ENCODE measurements at regions not wholly inside any gene's neighbourhood (a gene's known extent, or its start where the extent isn't known, plus 50 kb on each side); places are given as distances from the start of the nearest gene placed in this dataset.

DNA sequence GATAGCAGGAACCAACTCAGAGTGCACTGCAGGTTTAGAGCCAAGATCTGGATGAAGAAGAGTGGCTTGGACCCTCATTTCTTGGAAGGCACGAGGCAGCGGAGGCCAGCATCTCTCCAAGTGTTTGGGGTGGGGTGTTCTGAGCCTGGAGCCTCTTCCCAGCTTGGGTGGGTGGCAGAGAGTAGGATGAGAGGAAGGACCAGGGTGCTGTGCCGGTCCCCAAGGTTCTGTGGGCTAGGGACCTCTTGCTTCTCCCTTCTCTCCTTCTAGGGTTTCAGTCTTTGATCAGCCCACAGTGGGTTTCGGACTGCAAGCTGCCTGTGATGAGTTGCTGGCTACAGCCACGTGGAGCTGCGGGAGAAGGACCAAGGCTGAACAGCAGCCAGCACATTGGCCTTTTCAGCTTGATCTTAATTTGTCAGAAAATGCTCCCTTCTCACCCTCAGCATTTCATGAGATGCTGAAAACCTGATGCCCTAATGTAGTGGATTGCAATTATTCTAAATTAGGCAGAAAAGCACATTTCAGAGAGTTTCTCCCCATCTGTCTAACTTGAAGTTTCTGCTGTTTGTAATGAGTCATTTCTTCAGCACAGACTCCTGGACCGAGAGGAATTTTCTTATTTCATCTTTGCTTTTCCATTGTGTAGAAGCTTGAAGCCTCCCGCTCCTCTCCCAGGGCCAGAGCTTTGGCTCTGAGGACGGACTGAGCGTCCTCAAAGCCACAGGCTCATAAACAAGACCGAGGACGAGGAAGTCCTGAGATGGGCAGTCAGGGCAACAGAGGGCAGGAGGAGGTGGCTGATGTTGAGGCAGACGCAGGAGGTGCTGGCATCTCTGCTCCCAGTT, 99.1 kb upstream of the HDAC4 start:
- H3K4me3 Mint-ChIP-seq, result peak overlapping the region; percentile 15

DNA sequence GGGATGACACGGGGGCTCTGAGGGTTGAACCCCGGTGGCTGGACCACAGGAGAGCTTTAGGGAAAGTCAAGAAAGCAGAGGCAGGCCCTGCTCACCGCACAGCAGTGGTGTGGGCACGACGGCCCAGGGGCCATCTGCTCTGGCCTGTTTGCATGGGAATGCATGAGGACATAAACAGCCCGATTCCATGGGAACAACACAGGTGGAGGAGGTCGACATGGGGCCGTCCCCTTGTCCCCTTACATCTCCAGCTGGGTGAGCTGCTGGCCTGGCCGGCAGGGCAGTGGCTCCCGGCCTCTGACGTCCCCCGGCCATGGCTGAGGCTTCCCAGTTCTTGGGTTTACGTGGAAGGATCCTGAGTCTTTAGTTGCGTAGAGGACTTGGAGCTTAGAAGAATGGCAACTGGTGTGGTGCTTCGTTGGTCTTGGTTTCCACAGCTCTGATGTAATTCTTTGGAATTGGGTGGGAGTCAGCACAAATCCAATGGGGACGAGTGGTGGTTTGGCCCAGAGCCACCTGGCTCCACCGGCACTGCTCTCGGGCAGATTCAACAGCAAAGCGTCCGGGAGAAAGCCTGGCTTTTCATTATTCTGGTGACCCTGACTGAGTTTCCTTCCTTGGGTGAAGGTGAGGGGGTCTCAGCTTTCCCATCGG, 98.3 kb upstream of the HDAC4 start:
- Mint-ChIP-seq H3K9me3 (peaks cover 7% of the 10 kb centered on the region), H3K4me3 (no peak overlapping the region), H3K27me3 (peaks cover 20% of the 10 kb centered on the region), H3K27ac (no peak overlapping the region), H3K4me1 (ENCODE audit: low read depth) (peaks cover 66% of the 10 kb centered on the region), H3K36me3 (ENCODE audit: low read depth) (no peaks in the 10 kb centered on the region)
- intact Hi-C loops (cut with micrococcal nuclease), result no loop called here

More for the DNA sequence above, 99.1 kb upstream of the HDAC4 start:
- Mint-ChIP-seq H3K27me3 (peaks cover 17% of the 10 kb centered on the region), H3K27ac (peak overlapping the region; percentile 68), H3K9me3 (peaks cover 7% of the 10 kb centered on the region), H3K36me3 (ENCODE audit: low read depth) (no peaks in the 10 kb centered on the region), H3K4me1 (ENCODE audit: low read depth) (peaks cover 65% of the 10 kb centered on the region)
- intact Hi-C loops (cut with micrococcal nuclease), result no loop called here

DNA sequence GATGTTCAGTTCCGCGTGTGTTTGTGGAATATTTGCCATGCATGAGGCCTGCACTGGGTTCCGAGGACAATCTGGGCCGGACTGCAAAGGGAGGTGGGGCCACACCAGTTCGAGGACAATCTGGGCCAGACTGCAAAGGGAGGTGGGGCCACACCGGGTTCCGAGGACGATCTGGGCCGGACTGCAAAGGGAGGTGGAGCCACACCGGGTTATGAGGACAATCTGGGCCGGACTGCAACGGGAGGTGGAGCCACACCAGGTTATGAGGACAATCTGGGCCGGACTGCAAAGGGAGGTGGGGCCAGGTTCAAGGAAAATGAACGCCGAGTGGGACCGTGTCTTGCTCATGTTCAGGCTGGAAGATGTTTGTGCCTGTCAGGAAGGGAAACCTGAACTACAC, 97.8 kb upstream of the HDAC4 start:
- Mint-ChIP-seq H3K9me3 (peaks cover 7% of the 10 kb centered on the region), H3K4me1 (ENCODE audit: low read depth) (peaks cover 67% of the 10 kb centered on the region), H3K27me3 (peaks cover 20% of the 10 kb centered on the region), H3K27ac (no peak overlapping the region), H3K36me3 (ENCODE audit: low read depth) (no peaks in the 10 kb centered on the region), H3K4me3 (no peak overlapping the region)
- intact Hi-C loops (cut with micrococcal nuclease), result no loop called here

DNA sequence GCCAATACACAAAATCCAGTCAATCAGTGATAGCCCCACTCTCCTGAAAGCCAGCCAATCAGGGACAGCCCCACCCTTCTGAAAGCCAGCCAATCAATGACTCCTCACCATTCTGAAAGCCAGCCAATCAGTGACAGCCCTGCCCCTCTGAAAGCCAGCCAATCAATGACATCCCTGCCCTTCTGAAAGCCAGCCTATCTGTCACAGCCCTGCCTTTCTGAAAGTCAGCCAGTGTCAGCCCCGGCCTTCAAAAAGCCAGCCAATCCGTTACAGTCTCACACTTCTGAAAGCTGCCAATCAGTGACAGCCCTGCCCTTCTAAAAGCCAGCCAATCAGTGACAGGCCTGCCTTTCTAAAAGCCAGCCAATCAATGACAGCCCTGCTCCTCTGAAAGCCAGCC, 95.9 kb upstream of the HDAC4 start:
- Mint-ChIP-seq H3K27me3 (peaks cover 19% of the 10 kb centered on the region), H3K27ac (no peak overlapping the region), H3K4me3 (no peak overlapping the region), H3K9me3 (peaks cover 15% of the 10 kb centered on the region), H3K4me1 (ENCODE audit: low read depth) (peaks cover 62% of the 10 kb centered on the region), H3K36me3 (ENCODE audit: low read depth) (no peaks in the 10 kb centered on the region)
- intact Hi-C loops (cut with micrococcal nuclease), result no loop called here

DNA sequence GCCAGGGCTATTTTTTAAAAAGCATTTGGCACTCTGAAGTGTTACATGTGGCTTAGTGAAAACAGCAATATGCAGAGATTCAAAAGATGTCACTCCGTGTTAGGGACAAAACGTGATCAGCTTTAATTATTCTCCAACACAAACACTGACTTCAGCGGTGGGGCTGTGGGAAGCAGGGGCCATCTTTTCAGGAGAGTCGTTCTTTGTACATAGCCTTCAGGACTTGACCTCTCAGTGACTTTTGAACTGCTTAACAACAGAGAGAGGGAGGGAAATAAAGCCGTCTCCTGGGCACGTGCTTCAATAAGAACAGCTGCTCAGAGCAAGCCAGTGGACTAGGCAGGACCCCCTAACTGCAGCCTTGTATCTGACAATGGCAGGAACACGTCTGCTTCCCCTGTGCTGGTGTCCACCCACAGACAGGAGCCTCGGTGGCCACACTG, 95.0 kb upstream of the HDAC4 start:
- Mint-ChIP-seq H3K4me1 (ENCODE audit: low read depth) (peaks cover 53% of the 10 kb centered on the region), H3K4me3 (no peak overlapping the region), H3K27me3 (peaks cover 19% of the 10 kb centered on the region), H3K36me3 (ENCODE audit: low read depth) (no peaks in the 10 kb centered on the region), H3K27ac (no peak overlapping the region), H3K9me3 (peaks cover 15% of the 10 kb centered on the region)
- intact Hi-C loops (cut with micrococcal nuclease), result no loop called here

DNA sequence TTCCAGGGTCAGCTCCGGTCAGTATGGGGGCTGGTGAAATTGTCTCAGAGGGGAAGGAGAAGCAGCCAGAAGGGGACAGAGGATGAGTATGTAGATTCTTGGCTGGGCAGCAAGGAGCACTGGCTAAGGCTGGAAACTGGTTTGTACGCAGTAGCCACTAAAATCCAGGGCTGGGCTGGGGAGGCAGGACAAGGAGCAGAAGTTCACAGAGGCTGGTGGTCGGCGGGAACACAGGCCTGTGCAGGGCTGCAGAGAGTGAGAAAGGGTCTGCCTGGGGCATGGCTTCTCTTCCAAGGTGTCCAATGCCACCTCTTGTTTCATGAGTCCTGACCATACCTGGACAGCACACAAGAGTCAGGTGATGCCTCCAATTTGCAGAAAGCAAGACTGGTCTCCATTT, 94.4 kb upstream of the HDAC4 start:
- no peak overlapping the region for H3K27ac Mint-ChIP-seq

DNA sequence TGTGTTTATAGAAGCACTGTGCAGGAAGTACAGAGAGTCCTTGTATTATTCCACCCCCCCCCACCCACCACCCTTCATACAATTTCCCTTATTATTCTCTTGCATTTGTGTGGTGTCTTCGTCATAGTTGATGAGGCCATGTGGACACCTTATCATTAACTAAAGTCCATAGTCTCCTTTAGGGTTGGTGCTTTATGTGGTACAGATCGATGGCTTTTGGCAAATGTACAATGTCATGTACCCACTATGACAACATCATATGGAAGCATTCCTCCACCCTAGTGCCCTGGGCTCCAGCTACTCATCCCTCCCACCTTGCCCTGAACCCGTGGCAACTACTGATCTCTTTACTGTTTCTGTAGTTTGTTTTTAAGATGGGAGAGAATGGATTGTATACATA, 93.8 kb upstream of the HDAC4 start:
- H3K4me1 Mint-ChIP-seq (ENCODE audit: low read depth), result peaks cover 41% of the 10 kb centered on the region
- no peak overlapping the region for H3K27ac Mint-ChIP-seq
- peaks cover 15% of the 10 kb centered on the region for H3K9me3 Mint-ChIP-seq
- H3K4me3 Mint-ChIP-seq, result no peak overlapping the region
- H3K27me3 Mint-ChIP-seq, result peaks cover 20% of the 10 kb centered on the region
- no peaks in the 10 kb centered on the region for H3K36me3 Mint-ChIP-seq (ENCODE audit: low read depth)
- intact Hi-C loops (cut with micrococcal nuclease), result no loop called here

More for the DNA sequence above, 94.4 kb upstream of the HDAC4 start:
- Mint-ChIP-seq H3K4me3 (no peak overlapping the region), H3K27me3 (peaks cover 17% of the 10 kb centered on the region), H3K9me3 (peaks cover 15% of the 10 kb centered on the region), H3K4me1 (ENCODE audit: low read depth) (peaks cover 47% of the 10 kb centered on the region), H3K36me3 (ENCODE audit: low read depth) (no peaks in the 10 kb centered on the region)
- intact Hi-C loops (cut with micrococcal nuclease), result no loop called here

DNA sequence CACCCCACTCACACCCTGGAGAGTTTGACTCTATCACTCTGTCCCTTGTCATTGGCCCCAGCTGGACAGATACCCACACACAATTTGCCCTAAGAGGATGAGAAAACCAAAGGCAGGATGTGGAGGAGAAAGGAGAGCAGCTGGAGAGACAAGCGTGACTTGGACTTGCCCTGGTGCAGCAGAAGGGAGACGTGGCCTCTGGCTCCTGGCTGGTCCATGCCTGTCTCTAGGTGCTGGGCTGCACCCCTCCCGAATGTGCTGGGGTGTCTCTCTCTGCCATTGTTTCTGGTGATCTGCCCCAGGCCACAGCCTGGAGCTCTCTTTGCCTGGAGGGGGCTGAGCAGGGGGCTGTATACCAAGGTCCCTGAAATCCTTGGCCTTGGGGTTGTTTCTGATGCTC, 88.7 kb upstream of the HDAC4 start:
- peaks cover 19% of the 10 kb centered on the region for H3K4me1 Mint-ChIP-seq (ENCODE audit: low read depth)
- no peak overlapping the region for H3K27ac Mint-ChIP-seq
- H3K4me3 Mint-ChIP-seq, result no peak overlapping the region
- H3K9me3 Mint-ChIP-seq, result peaks cover 8% of the 10 kb centered on the region
- intact Hi-C loops (cut with micrococcal nuclease), result no loop called here
- H3K36me3 Mint-ChIP-seq (ENCODE audit: low read depth), result no peaks in the 10 kb centered on the region
- H3K27me3 Mint-ChIP-seq, result peaks cover 17% of the 10 kb centered on the region

DNA sequence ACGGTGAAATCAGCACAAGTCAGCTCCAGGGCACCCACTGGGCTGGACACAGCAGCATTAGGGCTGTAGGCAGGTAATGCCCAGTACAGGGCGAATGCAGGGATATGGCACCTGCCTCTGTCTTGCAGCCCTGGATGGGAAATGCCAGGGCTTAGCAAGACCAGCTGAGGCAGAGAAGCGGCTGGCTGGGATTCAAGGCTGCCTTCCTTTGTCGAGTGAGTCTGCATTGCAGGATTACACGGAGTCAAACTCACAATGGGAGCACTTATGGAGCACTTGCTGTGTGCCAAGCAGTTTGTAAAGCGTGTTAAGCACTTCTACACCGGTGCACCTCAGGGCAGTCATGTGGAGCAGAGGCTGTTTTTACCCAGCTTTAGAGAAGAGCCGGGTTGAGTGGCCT, 87.3 kb upstream of the HDAC4 start:
- peaks cover 22% of the 10 kb centered on the region for H3K27me3 Mint-ChIP-seq
- H3K36me3 Mint-ChIP-seq (ENCODE audit: low read depth), result no peaks in the 10 kb centered on the region
- H3K4me1 Mint-ChIP-seq (ENCODE audit: low read depth), result peaks cover 9% of the 10 kb centered on the region
- H3K4me3 Mint-ChIP-seq, result no peak overlapping the region
- H3K27ac Mint-ChIP-seq, result no peak overlapping the region
- H3K9me3 Mint-ChIP-seq, result peaks cover 4% of the 10 kb centered on the region
- intact Hi-C loops (cut with micrococcal nuclease), result no loop called here

DNA sequence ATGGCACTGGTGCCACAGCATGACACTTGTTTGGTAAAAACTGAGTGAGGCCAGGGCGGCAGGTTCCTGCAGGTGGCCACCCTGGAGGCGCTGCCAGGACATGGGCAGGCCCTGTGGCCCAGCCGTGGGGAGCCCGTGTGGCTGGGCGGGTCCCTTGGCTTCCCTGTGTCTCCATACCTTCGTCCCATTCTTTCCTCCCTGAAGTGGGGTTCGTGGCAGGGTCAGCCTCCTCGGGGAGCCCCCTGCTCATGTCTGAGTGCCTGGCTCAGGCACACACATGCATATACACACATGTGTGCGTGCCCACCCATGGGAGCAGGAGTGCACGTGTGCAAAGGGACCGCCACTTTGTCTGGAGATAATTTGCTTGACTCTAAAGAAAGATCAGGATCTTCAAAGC, 86.5 kb upstream of the HDAC4 start:
- peaks cover 25% of the 10 kb centered on the region for H3K27me3 Mint-ChIP-seq
- intact Hi-C loops (cut with micrococcal nuclease), result no loop called here

DNA sequence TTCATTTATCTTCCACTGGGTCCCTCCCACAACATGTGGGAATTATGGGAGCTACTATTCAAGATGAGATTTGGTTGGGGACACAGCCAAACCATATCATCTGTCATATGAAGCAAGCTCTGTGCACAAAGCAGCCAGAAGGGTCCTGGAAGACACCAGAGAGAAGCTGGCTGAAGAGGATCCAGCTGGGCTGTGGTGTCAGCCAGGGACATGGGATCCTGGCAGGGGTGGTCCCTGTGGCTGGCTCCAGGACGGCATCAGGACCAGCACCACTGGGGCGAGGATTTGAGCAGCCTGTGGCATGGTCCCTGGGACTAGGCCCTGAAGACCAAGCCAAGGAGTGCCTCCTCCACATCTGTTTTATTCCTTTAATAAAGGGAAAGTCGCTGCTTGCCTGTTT, 84.8 kb upstream of the HDAC4 start:
- H3K4me3 Mint-ChIP-seq, result no peak overlapping the region
- peaks cover 6% of the 10 kb centered on the region for H3K4me1 Mint-ChIP-seq (ENCODE audit: low read depth)
- no peak overlapping the region for H3K27ac Mint-ChIP-seq
- H3K9me3 Mint-ChIP-seq, result no peaks in the 10 kb centered on the region
- H3K27me3 Mint-ChIP-seq, result peaks cover 28% of the 10 kb centered on the region
- no peaks in the 10 kb centered on the region for H3K36me3 Mint-ChIP-seq (ENCODE audit: low read depth)
- intact Hi-C loops (cut with micrococcal nuclease), result no loop called here

More for the DNA sequence above, 86.5 kb upstream of the HDAC4 start:
- H3K4me3 Mint-ChIP-seq, result no peak overlapping the region
- no peaks in the 10 kb centered on the region for H3K9me3 Mint-ChIP-seq
- H3K36me3 Mint-ChIP-seq (ENCODE audit: low read depth), result no peaks in the 10 kb centered on the region
- H3K4me1 Mint-ChIP-seq (ENCODE audit: low read depth), result peaks cover 2% of the 10 kb centered on the region
- H3K27ac Mint-ChIP-seq, result no peak overlapping the region

DNA sequence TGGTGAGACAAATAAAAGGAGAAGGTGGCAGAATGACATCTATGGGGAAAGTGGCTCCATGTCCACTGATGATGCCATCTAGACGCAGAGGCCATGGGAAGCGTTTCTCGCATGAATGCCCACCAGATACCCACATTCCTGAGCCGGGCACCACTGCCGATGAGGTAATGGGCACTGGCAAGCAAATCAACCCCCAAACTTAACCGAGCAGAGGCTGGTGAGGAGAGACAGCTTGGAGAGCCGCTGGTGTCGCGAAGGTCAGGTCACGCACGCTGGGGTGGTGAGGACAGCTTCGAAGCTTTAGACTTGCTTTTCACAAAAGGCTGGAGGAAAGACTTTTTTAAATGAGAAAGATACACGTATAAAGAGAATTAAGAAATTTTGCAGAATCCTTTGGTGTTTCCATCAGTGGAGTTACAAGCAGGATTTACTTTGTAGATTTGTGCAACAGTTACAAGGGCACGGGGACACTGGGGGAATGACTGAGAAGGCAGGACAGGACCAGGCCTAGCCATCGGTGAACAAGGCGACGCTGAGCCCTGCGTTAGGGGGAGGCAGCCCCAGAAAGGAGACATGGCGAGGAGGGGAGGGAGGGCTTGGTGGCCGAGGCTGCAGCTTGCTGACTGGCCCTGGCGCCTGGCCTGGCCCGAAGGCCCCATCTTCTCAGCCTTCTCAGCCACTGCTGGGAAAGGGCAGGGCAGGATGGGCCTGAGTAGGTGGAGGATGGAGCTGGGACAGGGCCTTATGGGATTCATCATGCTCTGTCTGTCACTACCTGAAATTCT, 83.9 kb upstream of the HDAC4 start:
- H3K27ac Mint-ChIP-seq, result no peak overlapping the region
- no peaks in the 10 kb centered on the region for H3K9me3 Mint-ChIP-seq
- intact Hi-C loops (cut with micrococcal nuclease), result no loop called here
- no peaks in the 10 kb centered on the region for H3K36me3 Mint-ChIP-seq (ENCODE audit: low read depth)
- H3K4me3 Mint-ChIP-seq, result no peak overlapping the region
- peaks cover 6% of the 10 kb centered on the region for H3K4me1 Mint-ChIP-seq (ENCODE audit: low read depth)
- peaks cover 26% of the 10 kb centered on the region for H3K27me3 Mint-ChIP-seq

DNA sequence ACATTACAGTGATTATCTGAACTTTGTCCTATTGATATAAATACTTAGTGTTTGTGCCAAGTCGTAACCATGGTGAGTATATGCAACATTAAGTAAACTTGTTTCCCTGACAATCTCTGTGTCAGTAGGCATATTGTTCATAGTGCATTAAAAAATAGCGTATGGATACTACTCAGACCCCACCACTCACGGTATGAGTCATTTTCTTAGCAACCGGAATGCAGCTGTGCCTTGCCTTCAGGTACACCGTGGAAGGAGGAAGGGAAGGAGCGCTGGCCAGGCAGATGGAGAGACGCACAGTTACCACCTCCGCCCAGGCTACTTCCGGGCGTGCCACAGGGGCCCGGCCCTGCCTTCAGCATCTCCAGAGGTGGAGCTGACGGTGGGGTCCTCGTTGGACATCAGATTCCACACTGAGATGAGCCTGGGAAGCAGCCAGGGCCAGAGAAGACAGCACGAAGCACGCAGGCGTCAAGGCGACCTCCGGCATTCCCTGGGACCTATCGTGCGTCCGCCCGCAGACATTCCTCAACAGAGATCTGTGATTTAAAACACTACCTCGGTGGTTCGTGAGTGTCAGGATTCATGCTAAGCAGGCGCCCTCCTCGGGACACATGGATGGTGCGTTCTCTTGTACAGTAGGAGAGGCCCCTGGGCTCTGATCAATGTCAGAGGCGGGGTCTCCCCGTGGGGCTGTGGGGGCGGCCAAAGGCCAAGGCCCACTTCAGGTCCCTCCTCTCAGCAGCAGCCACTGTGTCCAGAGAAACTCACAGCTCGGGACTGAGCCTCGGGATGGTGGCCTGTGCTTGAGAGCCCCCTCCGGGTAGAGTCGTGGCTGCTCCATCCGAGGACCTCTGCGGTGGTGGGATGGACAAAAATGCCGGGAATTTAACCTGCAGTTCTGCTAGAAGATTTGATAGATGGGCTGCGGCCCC, 82.2 kb upstream of the HDAC4 start:
- Mint-ChIP-seq H3K4me1 (ENCODE audit: low read depth) (peaks cover 6% of the 10 kb centered on the region), H3K27me3 (peaks cover 21% of the 10 kb centered on the region), H3K36me3 (ENCODE audit: low read depth) (no peaks in the 10 kb centered on the region), H3K9me3 (no peaks in the 10 kb centered on the region), H3K4me3 (no peak overlapping the region), H3K27ac (no peak overlapping the region)
- intact Hi-C loops (cut with micrococcal nuclease), result no loop called here

Measured in dendritic cell treated with granulocyte-macrophage colony-stimulating factor and Interleukin-4, amounts not matched to agents 40 ng/mL and 50 ng/mL, for 4 days (primary cell).